Fibroblast of lung (primary cell): ENCODE measurements at regions not wholly inside any gene's neighbourhood (a gene's known extent, or its start where the extent isn't known, plus 50 kb on each side); places are given as distances from the start of the nearest gene placed in this dataset.
A peak's percentile ranks its signal among the peaks of the same experiment; 100 is the strongest.

Experiments
- DNase-seq, 2 donors: peaks; one replicate each; pipeline versions ENCODE4 v3.0.0 to v3.0.0-alpha.2; 2010; ENCODE audit warnings: low read depth in 2 of 2
- H2AFZ ChIP-seq: 2 replicates; pipeline ENCODE4 v1.5.1; 2012; ENCODE audit warnings: low read length, control low read depth, inconsistent platforms
- H3K27ac ChIP-seq: 2 replicates; pipeline ENCODE4 v1.5.1; 2011; ENCODE audit warnings: low read length, control low read depth; ENCODE audit not compliant: insufficient read depth
- H3K27me3 ChIP-seq: 2 replicates; pipeline ENCODE4 v1.5.1; 2011; ENCODE audit warnings: mild to moderate bottlenecking, low read length; ENCODE audit not compliant: control insufficient read depth, insufficient read depth
- H3K36me3 ChIP-seq: 2 replicates; pipeline ENCODE4 v1.5.1; 2011; ENCODE audit warnings: low read length; ENCODE audit not compliant: control insufficient read depth, insufficient read depth
- H3K4me1 ChIP-seq: 2 replicates; pipeline ENCODE4 v1.5.1; 2011; ENCODE audit warnings: low read length; ENCODE audit not compliant: control insufficient read depth, insufficient read depth; ENCODE audit errors: extremely low read depth
- H3K4me2 ChIP-seq: 2 replicates; pipeline ENCODE4 v1.5.1; 2011; ENCODE audit warnings: low read length, control low read depth; ENCODE audit not compliant: insufficient read depth; ENCODE audit errors: extremely low read depth
- H3K4me3 ChIP-seq, 4 experiments: fragments of 200-600 bp in 1 of 4; sonication (generic) in 1 of 4; replicated peaks in 1 of 4; 2 replicates each; pipeline ENCODE4 v1.5.1; 2011 to 2016; ENCODE audit warnings: low read length in 4 of 4, low read depth in 3 of 4, mild to moderate bottlenecking in 3 of 4, control low read depth in 2 of 4, inconsistent platforms in 1 of 4, mixed read lengths in 1 of 4; ENCODE audit not compliant: insufficient read depth in 1 of 4; ENCODE audit errors: control extremely low read depth in 1 of 4
- H3K79me2 ChIP-seq: 2 replicates; pipeline ENCODE4 v1.5.1; 2012; ENCODE audit warnings: mild to moderate bottlenecking, low read length, inconsistent platforms; ENCODE audit not compliant: control insufficient read depth, insufficient read depth
- H3K9ac ChIP-seq: 2 replicates; pipeline ENCODE4 v1.5.1; 2011; ENCODE audit warnings: mild to moderate bottlenecking, low read length, control low read depth; ENCODE audit not compliant: insufficient read depth
- H3K9me3 ChIP-seq: 2 replicates; pipeline ENCODE4 v1.5.1; 2012; ENCODE audit warnings: low read depth, low read length; ENCODE audit not compliant: control insufficient read depth, insufficient read depth
- H4K20me1 ChIP-seq: 2 replicates; pipeline ENCODE4 v1.5.1; 2011; ENCODE audit warnings: low read length; ENCODE audit not compliant: control insufficient read depth, insufficient read depth; ENCODE audit errors: extremely low read depth
- EZH2 ChIP-seq: IDR thresholded peaks from 2 replicates; pipeline ENCODE4 v1.5.1; 2012; ENCODE audit warnings: low read length, control low read depth, mild to moderate bottlenecking; ENCODE audit errors: missing control alignments
- TF ChIP-seq, protein P1 (sequence below), 2 donors: IDR thresholded peaks in 1 of 2; conservative IDR thresholded peaks in 1 of 2; 1 replicate in 1 of 2; 2 replicates in 1 of 2; pipeline ENCODE4 v1.5.1; 2011 to 2012; ENCODE audit warnings: low read length in 2 of 2, control low read depth in 1 of 2, inconsistent platforms in 1 of 2, low read depth in 1 of 2, mild to moderate bottlenecking in 1 of 2

DNA sequence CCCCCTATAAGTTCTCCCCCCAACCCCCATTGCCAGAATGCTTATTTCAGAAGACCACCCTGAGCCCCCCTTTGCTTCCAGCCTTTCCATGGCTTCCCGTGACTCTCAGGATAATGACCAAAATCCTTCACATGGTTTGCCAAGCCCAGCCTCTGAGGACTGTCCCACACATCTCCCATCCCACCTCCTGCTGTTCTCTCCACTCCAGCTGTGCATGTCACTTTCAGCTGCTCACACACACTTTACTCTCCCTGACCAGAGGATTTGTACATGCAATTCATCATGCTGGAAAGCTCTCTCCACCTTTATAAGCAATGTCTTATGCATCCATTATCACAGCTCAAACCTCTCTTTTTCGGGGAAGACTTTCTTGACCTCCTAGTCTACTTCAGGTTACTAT is 164.2 kb downstream of the PRL start:
- H4K20me1 ChIP-seq = no peaks in the 10 kb centered on the region
- no peaks in the 10 kb centered on the region for H3K36me3 ChIP-seq
- no peak for DNase-seq

DNA sequence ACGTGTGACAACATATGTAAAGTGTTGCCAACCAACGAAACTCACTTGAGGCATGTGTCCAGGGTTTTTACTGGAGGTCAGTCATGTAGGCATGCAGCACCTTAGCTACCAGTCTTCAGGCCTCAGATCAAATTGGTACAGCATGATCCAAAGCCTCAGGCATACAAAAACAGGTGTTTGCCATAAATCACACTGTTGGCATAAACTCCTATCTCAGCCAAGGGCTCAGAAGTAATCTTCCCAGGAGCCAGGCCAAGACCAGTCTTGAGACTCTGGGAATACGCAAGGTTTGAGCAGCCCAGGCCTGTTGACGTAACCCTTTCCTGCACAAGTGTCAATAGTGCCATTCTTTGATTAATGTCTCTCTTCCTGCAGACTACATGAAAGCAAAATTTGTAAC is 163.5 kb downstream of the PRL start:
- no peaks in the 10 kb centered on the region for H3K36me3 ChIP-seq
- TF ChIP-seq EZH2 = no peak
- TF ChIP-seq, protein P1, sequence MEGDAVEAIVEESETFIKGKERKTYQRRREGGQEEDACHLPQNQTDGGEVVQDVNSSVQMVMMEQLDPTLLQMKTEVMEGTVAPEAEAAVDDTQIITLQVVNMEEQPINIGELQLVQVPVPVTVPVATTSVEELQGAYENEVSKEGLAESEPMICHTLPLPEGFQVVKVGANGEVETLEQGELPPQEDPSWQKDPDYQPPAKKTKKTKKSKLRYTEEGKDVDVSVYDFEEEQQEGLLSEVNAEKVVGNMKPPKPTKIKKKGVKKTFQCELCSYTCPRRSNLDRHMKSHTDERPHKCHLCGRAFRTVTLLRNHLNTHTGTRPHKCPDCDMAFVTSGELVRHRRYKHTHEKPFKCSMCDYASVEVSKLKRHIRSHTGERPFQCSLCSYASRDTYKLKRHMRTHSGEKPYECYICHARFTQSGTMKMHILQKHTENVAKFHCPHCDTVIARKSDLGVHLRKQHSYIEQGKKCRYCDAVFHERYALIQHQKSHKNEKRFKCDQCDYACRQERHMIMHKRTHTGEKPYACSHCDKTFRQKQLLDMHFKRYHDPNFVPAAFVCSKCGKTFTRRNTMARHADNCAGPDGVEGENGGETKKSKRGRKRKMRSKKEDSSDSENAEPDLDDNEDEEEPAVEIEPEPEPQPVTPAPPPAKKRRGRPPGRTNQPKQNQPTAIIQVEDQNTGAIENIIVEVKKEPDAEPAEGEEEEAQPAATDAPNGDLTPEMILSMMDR (conservative IDR thresholded peaks at IDR 0.05 in 1 of 2, IDR thresholded peaks at IDR 0.05 in 1 of 2; ENCODE audit: low read depth in 1 of 2, low read length in 2 of 2) = no peak
- H3K79me2 ChIP-seq = no peaks in the 10 kb centered on the region
- H3K9me3 ChIP-seq = no peaks in the 10 kb centered on the region
- H3K4me2 ChIP-seq = no peak overlapping the region
- peak in 1 of 2 donors; percentile 40 for DNase-seq
- no peaks in the 10 kb centered on the region for H4K20me1 ChIP-seq
- H3K27ac ChIP-seq = no peak overlapping the region
- no peak overlapping the region for H3K4me3 ChIP-seq
- H3K27me3 ChIP-seq = no peaks in the 10 kb centered on the region
- no peak overlapping the region for H2AFZ ChIP-seq
- H3K9ac ChIP-seq = no peak overlapping the region
- no peaks in the 10 kb centered on the region for H3K4me1 ChIP-seq

More for the DNA sequence above, 164.2 kb downstream of the PRL start:
- TF ChIP-seq EZH2 = no peak
- TF ChIP-seq, protein P1 (conservative IDR thresholded peaks at IDR 0.05 in 1 of 2, IDR thresholded peaks at IDR 0.05 in 1 of 2; ENCODE audit: low read depth in 1 of 2, low read length in 2 of 2) = no peak
- Histone ChIP-seq H3K9ac (no peak overlapping the region), H3K4me3 (no peak overlapping the region), H3K27me3 (no peaks in the 10 kb centered on the region), H3K79me2 (no peaks in the 10 kb centered on the region), H3K27ac (no peak overlapping the region), H3K4me1 (no peaks in the 10 kb centered on the region), H2AFZ (no peak overlapping the region), H3K4me2 (no peak overlapping the region), H3K9me3 (no peaks in the 10 kb centered on the region)

DNA sequence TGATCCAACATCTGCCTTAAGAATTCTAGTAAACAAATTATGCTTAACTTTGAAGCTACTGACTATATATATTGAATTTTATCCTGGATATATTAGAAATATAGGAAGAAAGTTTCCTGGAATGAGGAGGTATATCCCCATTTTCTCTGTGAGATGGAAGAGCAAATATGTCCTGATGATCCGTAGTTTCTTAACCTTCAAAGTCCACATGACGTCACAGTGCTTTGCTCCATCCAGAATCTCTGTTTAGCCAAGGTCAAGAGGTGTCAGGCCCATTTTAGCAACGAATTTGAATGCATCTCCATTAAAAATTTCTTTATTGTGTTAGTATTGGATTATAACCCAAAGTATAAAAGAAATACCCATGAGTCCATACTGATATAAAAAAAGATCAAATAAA is 162.5 kb downstream of the PRL start:
- no peak overlapping the region for H2AFZ ChIP-seq
- no peak for TF ChIP-seq EZH2
- TF ChIP-seq, protein P1 (conservative IDR thresholded peaks at IDR 0.05 in 1 of 2, IDR thresholded peaks at IDR 0.05 in 1 of 2; ENCODE audit: low read depth in 1 of 2, low read length in 2 of 2) = no peak
- no peaks in the 10 kb centered on the region for H3K79me2 ChIP-seq
- H3K4me3 ChIP-seq = no peak overlapping the region
- H3K9ac ChIP-seq = no peak overlapping the region
- no peaks in the 10 kb centered on the region for H3K4me1 ChIP-seq
- no peaks in the 10 kb centered on the region for H3K9me3 ChIP-seq
- H3K36me3 ChIP-seq = no peaks in the 10 kb centered on the region
- DNase-seq = no peak
- no peak overlapping the region for H3K27ac ChIP-seq
- no peak overlapping the region for H3K4me2 ChIP-seq
- no peaks in the 10 kb centered on the region for H3K27me3 ChIP-seq
- H4K20me1 ChIP-seq = no peaks in the 10 kb centered on the region
